Loucy (cell line): ENCODE measurements at regions not wholly inside any gene's neighbourhood (a gene's known extent, or its start where the extent isn't known, plus 50 kb on each side); places are given as distances from the start of the nearest gene placed in this dataset.

Source experiments
- H2AFZ ChIP-seq: fragments of 200-600 bp; sonication (generic); 2 replicates; pipeline ENCODE4 v1.6.0; 2016; ENCODE audit warnings: antibody characterized with exemption, mild to moderate bottlenecking, low read length, moderate library complexity
- H3F3A ChIP-seq: fragments of 200-600 bp; 2 replicates; pipeline ENCODE4 v1.6.0; 2016; ENCODE audit warnings: antibody characterized with exemption, low read depth, mild to moderate bottlenecking
- H3K27me3 ChIP-seq: fragments of 200-600 bp; sonication (generic); 2 replicates; pipeline ENCODE4 v1.6.1; 2014; ENCODE audit warnings: low read length, mild to moderate bottlenecking; ENCODE audit not compliant: insufficient read depth, poor library complexity, severe bottlenecking
- H3K36me3 ChIP-seq: fragments of 200-600 bp; sonication (generic); 2 replicates; pipeline ENCODE4 v1.6.1; 2016; ENCODE audit warnings: low read length; ENCODE audit not compliant: insufficient read depth
- H3K4me1 ChIP-seq: fragments of 200-600 bp; sonication (generic); 2 replicates; pipeline ENCODE4 v1.5.1; 2014; ENCODE audit warnings: low read length, mild to moderate bottlenecking; ENCODE audit not compliant: insufficient read depth, poor library complexity, severe bottlenecking
- H3K4me2 ChIP-seq: fragments of 200-600 bp; sonication (generic); 2 replicates; pipeline ENCODE4 v1.6.0; 2014; ENCODE audit warnings: antibody characterized with exemption, low read length, low read depth, mild to moderate bottlenecking; ENCODE audit not compliant: poor library complexity, severe bottlenecking
- H3K4me3 ChIP-seq: fragments of 200-600 bp; sonication (generic); 2 replicates; pipeline ENCODE4 v1.5.1; 2014; ENCODE audit warnings: low read length, mild to moderate bottlenecking, mixed read lengths; ENCODE audit not compliant: poor library complexity, severe bottlenecking
- H3K79me2 ChIP-seq: fragments of 200-600 bp; sonication (generic); 2 replicates; pipeline ENCODE4 v1.6.1; 2014; ENCODE audit warnings: low read length; ENCODE audit not compliant: insufficient read depth
- H3K9ac ChIP-seq: fragments of 200-600 bp; sonication (generic); 2 replicates; pipeline ENCODE4 v1.6.0; 2014; ENCODE audit warnings: mild to moderate bottlenecking, low read depth, low read length, moderate library complexity; ENCODE audit not compliant: poor library complexity, severe bottlenecking
- H3K9me2 ChIP-seq: fragments of 200-600 bp; sonication (generic); replicated peaks from 2 replicates; pipeline ENCODE4 v1.6.1; 2016; ENCODE audit warnings: low read depth, low read length, mixed read lengths
- H3K9me3 ChIP-seq: fragments of 200-600 bp; sonication (generic); 2 replicates; pipeline ENCODE4 v1.6.1; 2014; ENCODE audit warnings: mild to moderate bottlenecking, antibody characterized with exemption, low read length, low read depth; ENCODE audit not compliant: insufficient read depth
- H4K20me1 ChIP-seq: fragments of 200-600 bp; sonication (generic); 2 replicates; pipeline ENCODE4 v1.6.0; 2014; ENCODE audit warnings: antibody characterized with exemption, low read length, mild to moderate bottlenecking; ENCODE audit not compliant: insufficient read depth, poor library complexity, severe bottlenecking
- CTCF ChIP-seq: fragments of 200-600 bp; sonication (generic); conservative IDR thresholded peaks from 2 replicates; pipeline ENCODE4 v1.5.1; 2014; ENCODE audit warnings: mild to moderate bottlenecking, antibody characterized with exemption, low read length
- EZH2phosphoT487 ChIP-seq: fragments of 200-600 bp; IDR thresholded peaks from 2 replicates; pipeline ENCODE4 v1.6.1; 2018; ENCODE audit warnings: antibody characterized with exemption, mild to moderate bottlenecking, moderate library complexity, borderline replicate concordance

- Histone ChIP-seq H3F3A (no peaks in the 10 kb centered on the region), H2AFZ (no peak overlapping the region), H3K27me3 (no peaks in the 10 kb centered on the region), H3K9ac (no peak overlapping the region), H3K9me2 (no peaks in the 10 kb centered on the region), H3K36me3 (no peaks in the 10 kb centered on the region), H3K9me3 (no peaks in the 10 kb centered on the region), H3K4me2 (no peak overlapping the region), H4K20me1 (no peaks in the 10 kb centered on the region), H3K4me1 (no peaks in the 10 kb centered on the region), H3K79me2 (no peaks in the 10 kb centered on the region), H3K4me3 (no peak overlapping the region)
- TF ChIP-seq CTCF (no peak), EZH2phosphoT487 (no peak)
These were observed 129.3 kb downstream of the CCDC74A start for GRCh38 chr2:131656816-131657633.

- no peaks in the 10 kb centered on the region for H3F3A ChIP-seq
- H3K79me2 ChIP-seq = no peaks in the 10 kb centered on the region
- TF ChIP-seq CTCF (no peak), EZH2phosphoT487 (no peak)
- H3K4me2 ChIP-seq = no peak overlapping the region
- H3K9me3 ChIP-seq = no peaks in the 10 kb centered on the region
- no peaks in the 10 kb centered on the region for H3K36me3 ChIP-seq
- no peak overlapping the region for H3K9ac ChIP-seq
- no peaks in the 10 kb centered on the region for H3K27me3 ChIP-seq
- no peak overlapping the region for H3K4me3 ChIP-seq
- no peaks in the 10 kb centered on the region for H3K9me2 ChIP-seq
- H4K20me1 ChIP-seq = no peaks in the 10 kb centered on the region
- no peaks in the 10 kb centered on the region for H3K4me1 ChIP-seq
- H2AFZ ChIP-seq = no peak overlapping the region
These were observed 130.4 kb downstream of the CCDC74A start for GRCh38 chr2:131657895-131658768.

- no peak overlapping the region for H2AFZ ChIP-seq
- no peaks in the 10 kb centered on the region for H3K4me1 ChIP-seq
- H3K36me3 ChIP-seq = no peaks in the 10 kb centered on the region
- H3K27me3 ChIP-seq = no peaks in the 10 kb centered on the region
- H3K4me3 ChIP-seq = no peak overlapping the region
- H3K9me2 ChIP-seq = no peaks in the 10 kb centered on the region
- no peaks in the 10 kb centered on the region for H4K20me1 ChIP-seq
- no peak for TF ChIP-seq CTCF
- no peak for TF ChIP-seq EZH2phosphoT487
- H3K79me2 ChIP-seq = no peaks in the 10 kb centered on the region
- H3F3A ChIP-seq = no peaks in the 10 kb centered on the region
- no peak overlapping the region for H3K4me2 ChIP-seq
- H3K9ac ChIP-seq = no peak overlapping the region
- no peaks in the 10 kb centered on the region for H3K9me3 ChIP-seq
These were observed 131.1 kb downstream of the CCDC74A start for GRCh38 chr2:131658769-131659131.
